ENCODE measurements at regions not wholly inside any gene's neighbourhood (a gene's known extent, or its start where the extent isn't known, plus 50 kb on each side); places are given as distances from the start of the nearest gene placed in this dataset.
"Not testable (repeated sequence)": the region's sequence is repeated elsewhere in the genome, so short reads cannot be mapped to it uniquely, and the experiment has no call there.

DNA sequence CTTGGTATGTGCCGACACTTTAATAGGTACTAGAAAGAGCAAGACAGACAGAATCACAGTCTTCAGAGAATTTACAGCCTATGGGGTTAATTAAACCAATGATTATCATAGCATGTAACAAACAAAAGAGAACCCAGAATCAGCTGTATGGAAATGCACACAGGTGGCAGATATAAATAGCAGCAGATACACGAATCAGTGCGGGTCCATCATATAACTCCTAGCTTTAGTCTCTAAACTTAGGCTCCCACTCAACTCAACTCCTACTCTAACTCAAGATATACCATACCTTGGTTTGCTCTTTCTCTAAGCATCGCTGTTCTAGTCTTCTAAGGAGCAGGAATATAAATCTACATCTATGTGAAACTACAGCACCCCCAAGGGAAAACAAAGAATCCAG is 132.0 kb upstream of the NBPF26 start:
- TF ChIP-seq PPARA (CRISPR knock-in tag; IDR thresholded peaks at IDR 0.05; ENCODE audit: borderline replicate concordance); CSDC2 (CRISPR knock-in tag; IDR thresholded peaks at IDR 0.05); BACH2 (CRISPR knock-in tag; IDR thresholded peaks at IDR 0.05; ENCODE audit: borderline replicate concordance); ZNF565 (CRISPR knock-in tag; conservative IDR thresholded peaks at IDR 0.05; ENCODE audit: low read depth); ESRRG (CRISPR knock-in tag; IDR thresholded peaks at IDR 0.05); ZFP30 (CRISPR knock-in tag; IDR thresholded peaks at IDR 0.05); ZFP3 (CRISPR knock-in tag; IDR thresholded peaks at IDR 0.05); GLIS3 (CRISPR knock-in tag; IDR thresholded peaks at IDR 0.05); TCF4 (CRISPR knock-in tag; IDR thresholded peaks at IDR 0.05; ENCODE audit: borderline replicate concordance); RARB (CRISPR knock-in tag; IDR thresholded peaks at IDR 0.05): not testable (repeated sequence)
- TF ChIP-seq, protein P1, sequence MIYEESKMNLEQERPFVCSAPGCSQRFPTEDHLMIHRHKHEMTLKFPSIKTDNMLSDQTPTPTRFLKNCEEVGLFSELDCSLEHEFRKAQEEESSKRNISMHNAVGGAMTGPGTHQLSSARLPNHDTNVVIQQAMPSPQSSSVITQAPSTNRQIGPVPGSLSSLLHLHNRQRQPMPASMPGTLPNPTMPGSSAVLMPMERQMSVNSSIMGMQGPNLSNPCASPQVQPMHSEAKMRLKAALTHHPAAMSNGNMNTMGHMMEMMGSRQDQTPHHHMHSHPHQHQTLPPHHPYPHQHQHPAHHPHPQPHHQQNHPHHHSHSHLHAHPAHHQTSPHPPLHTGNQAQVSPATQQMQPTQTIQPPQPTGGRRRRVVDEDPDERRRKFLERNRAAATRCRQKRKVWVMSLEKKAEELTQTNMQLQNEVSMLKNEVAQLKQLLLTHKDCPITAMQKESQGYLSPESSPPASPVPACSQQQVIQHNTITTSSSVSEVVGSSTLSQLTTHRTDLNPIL (CRISPR knock-in tag; IDR thresholded peaks at IDR 0.05; ENCODE audit: low read depth), result not testable (repeated sequence)
- TF ChIP-seq, protein P2, sequence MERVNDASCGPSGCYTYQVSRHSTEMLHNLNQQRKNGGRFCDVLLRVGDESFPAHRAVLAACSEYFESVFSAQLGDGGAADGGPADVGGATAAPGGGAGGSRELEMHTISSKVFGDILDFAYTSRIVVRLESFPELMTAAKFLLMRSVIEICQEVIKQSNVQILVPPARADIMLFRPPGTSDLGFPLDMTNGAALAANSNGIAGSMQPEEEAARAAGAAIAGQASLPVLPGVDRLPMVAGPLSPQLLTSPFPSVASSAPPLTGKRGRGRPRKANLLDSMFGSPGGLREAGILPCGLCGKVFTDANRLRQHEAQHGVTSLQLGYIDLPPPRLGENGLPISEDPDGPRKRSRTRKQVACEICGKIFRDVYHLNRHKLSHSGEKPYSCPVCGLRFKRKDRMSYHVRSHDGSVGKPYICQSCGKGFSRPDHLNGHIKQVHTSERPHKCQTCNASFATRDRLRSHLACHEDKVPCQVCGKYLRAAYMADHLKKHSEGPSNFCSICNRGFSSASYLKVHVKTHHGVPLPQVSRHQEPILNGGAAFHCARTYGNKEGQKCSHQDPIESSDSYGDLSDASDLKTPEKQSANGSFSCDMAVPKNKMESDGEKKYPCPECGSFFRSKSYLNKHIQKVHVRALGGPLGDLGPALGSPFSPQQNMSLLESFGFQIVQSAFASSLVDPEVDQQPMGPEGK (CRISPR knock-in tag; IDR thresholded peaks at IDR 0.05; ENCODE audit: borderline replicate concordance), result not testable (repeated sequence)
- TF ChIP-seq, protein P3, sequence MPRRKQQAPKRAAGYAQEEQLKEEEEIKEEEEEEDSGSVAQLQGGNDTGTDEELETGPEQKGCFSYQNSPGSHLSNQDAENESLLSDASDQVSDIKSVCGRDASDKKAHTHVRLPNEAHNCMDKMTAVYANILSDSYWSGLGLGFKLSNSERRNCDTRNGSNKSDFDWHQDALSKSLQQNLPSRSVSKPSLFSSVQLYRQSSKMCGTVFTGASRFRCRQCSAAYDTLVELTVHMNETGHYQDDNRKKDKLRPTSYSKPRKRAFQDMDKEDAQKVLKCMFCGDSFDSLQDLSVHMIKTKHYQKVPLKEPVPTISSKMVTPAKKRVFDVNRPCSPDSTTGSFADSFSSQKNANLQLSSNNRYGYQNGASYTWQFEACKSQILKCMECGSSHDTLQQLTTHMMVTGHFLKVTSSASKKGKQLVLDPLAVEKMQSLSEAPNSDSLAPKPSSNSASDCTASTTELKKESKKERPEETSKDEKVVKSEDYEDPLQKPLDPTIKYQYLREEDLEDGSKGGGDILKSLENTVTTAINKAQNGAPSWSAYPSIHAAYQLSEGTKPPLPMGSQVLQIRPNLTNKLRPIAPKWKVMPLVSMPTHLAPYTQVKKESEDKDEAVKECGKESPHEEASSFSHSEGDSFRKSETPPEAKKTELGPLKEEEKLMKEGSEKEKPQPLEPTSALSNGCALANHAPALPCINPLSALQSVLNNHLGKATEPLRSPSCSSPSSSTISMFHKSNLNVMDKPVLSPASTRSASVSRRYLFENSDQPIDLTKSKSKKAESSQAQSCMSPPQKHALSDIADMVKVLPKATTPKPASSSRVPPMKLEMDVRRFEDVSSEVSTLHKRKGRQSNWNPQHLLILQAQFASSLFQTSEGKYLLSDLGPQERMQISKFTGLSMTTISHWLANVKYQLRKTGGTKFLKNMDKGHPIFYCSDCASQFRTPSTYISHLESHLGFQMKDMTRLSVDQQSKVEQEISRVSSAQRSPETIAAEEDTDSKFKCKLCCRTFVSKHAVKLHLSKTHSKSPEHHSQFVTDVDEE (CRISPR knock-in tag; IDR thresholded peaks at IDR 0.05), result not testable (repeated sequence)
